ENCODE measurements at regions not wholly inside any gene's neighbourhood (a gene's known extent, or its start where the extent isn't known, plus 50 kb on each side); places are given as distances from the start of the nearest gene placed in this dataset.

DNA sequence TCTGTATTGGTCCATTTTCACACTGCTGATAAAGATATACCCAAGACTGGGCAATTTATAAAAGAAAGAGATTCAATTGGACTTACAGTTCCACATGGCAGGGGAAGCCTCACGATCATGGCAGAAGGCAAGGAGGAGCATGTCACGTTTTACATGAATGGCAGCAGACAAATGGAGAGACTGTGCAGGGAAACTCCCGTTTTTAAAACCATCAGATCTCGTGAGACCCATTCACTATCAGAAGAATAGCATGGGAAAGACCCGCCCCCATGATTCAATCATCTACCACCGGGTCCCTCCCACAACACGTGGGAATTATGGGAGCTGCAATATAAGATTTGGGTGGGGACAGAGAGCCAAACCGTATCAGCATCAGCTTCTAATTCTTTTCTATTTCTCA is 217.0 kb downstream of the ANAPC1 start:
- CTCF ChIA-PET = interaction anchor here (2.0 to 2.1 kb wide), 2 partner anchors 9 to 550 kb away, joined by 7 read pairs; no protein-coding TSS in a partner anchor
- no peak overlapping the region for H3K27ac ChIP-seq (ENCODE audit: low read depth, low read length)
- H3K27me3 ChIP-seq (ENCODE audit: control insufficient read depth, insufficient read depth, low read length) = no peaks in the 10 kb centered on the region
- POLR2A ChIA-PET = no interaction called here
- no peak for DNase-seq (ENCODE audit: low read depth, low spot score)
- H3K4me3 ChIP-seq (ENCODE audit: low read depth, low read length) = no peak overlapping the region
- no peaks in the 10 kb centered on the region; the same call in 1 of the 2 replicates for H3K9me3 ChIP-seq (ENCODE audit: control insufficient read depth, insufficient read depth, low read length)
- TF ChIP-seq, protein P1, sequence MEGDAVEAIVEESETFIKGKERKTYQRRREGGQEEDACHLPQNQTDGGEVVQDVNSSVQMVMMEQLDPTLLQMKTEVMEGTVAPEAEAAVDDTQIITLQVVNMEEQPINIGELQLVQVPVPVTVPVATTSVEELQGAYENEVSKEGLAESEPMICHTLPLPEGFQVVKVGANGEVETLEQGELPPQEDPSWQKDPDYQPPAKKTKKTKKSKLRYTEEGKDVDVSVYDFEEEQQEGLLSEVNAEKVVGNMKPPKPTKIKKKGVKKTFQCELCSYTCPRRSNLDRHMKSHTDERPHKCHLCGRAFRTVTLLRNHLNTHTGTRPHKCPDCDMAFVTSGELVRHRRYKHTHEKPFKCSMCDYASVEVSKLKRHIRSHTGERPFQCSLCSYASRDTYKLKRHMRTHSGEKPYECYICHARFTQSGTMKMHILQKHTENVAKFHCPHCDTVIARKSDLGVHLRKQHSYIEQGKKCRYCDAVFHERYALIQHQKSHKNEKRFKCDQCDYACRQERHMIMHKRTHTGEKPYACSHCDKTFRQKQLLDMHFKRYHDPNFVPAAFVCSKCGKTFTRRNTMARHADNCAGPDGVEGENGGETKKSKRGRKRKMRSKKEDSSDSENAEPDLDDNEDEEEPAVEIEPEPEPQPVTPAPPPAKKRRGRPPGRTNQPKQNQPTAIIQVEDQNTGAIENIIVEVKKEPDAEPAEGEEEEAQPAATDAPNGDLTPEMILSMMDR (IDR thresholded peaks at IDR 0.05; ENCODE audit: low read depth, low read length) = no peak

DNA sequence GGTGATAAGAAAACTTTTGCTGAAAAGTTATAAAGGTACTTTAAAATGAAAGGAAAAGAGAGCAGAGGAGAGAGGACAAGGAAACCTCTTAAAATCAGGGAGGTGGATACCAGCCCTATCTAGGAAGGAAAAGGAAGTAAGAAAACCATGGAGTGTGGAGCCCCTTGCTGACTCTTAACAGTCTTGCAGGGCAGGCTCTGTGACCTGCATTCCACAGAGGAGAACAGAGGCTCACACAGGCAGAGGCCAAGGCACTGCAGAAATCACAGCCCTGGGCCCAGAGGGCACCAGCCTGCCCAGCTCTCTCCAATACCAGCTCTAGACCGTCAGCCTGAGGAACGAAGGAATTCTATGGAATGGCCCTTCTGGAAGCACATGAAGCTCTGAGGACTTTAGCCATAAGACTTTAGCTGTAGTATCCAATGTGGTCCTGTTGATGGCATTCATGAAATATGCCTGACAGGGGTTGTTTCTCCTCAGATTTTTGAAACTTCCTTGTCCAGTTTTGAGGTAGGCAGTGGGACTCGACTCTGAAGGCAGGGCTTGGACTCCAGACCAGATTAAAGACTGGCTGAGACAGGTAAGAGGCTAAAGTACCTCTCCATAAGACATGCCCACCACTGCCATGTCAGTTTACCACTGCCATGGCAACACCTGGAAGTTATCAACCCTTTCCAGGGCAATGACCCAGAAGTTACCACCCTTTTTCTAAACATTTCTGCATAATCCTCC is 216.3 kb downstream of the ANAPC1 start:
- H3K4me3 ChIP-seq (ENCODE audit: low read depth, low read length) = no peak overlapping the region
- TF ChIP-seq, protein P1 (IDR thresholded peaks at IDR 0.05; ENCODE audit: low read depth, low read length) = peak; percentile 66
- ChIA-PET CTCF (interaction anchor here (0.7 to 2.1 kb wide), 3 partner anchors 9 to 684 kb away, joined by 3 to 7 read pairs (median 7); no protein-coding TSS in a partner anchor), POLR2A (interaction anchor here (0.7 kb wide), 1 partner anchor 301 kb away, joined by 3 read pairs; no protein-coding TSS in a partner anchor)
- no peak overlapping the region for H3K27ac ChIP-seq (ENCODE audit: low read depth, low read length)
- no peaks in the 10 kb centered on the region for H3K27me3 ChIP-seq (ENCODE audit: control insufficient read depth, insufficient read depth, low read length)
- no peak for DNase-seq (ENCODE audit: low read depth, low spot score)
- H3K9me3 ChIP-seq (ENCODE audit: control insufficient read depth, insufficient read depth, low read length) = no peaks in the 10 kb centered on the region; the same call in 1 of the 2 replicates

DNA sequence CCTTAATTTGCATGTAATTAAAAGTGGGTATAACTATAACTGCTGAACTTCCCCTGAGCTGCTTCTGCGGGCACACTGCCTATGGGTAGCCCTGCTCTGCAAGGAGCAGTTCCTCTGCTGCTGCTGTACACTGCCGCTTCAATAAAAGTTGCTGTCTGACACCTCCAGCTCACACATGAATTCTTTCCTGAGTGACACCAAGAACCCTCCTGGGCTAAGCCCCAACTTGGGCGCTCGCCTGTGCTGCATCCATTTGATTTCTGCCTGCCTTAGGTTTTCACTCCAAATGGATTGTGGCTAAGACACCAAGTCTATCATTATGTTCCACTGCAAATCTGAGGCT is 215.7 kb downstream of the ANAPC1 start:
- no peaks in the 10 kb centered on the region; the same call in 1 of the 2 replicates for H3K9me3 ChIP-seq (ENCODE audit: control insufficient read depth, insufficient read depth, low read length)
- POLR2A ChIA-PET = interaction anchor here (0.7 kb wide), 1 partner anchor 302 kb away, joined by 3 read pairs; no protein-coding TSS in a partner anchor
- H3K27ac ChIP-seq (ENCODE audit: low read depth, low read length) = no peak overlapping the region
- DNase-seq (ENCODE audit: low read depth, low spot score) = no peak
- CTCF ChIA-PET = interaction anchor here (0.7 to 2.1 kb wide), 3 partner anchors 8 to 684 kb away, joined by 3 to 7 read pairs (median 7); no protein-coding TSS in a partner anchor
- no peaks in the 10 kb centered on the region for H3K27me3 ChIP-seq (ENCODE audit: control insufficient read depth, insufficient read depth, low read length)
- no peak overlapping the region for H3K4me3 ChIP-seq (ENCODE audit: low read depth, low read length)
- TF ChIP-seq, protein P1 (IDR thresholded peaks at IDR 0.05; ENCODE audit: low read depth, low read length) = no peak

DNA sequence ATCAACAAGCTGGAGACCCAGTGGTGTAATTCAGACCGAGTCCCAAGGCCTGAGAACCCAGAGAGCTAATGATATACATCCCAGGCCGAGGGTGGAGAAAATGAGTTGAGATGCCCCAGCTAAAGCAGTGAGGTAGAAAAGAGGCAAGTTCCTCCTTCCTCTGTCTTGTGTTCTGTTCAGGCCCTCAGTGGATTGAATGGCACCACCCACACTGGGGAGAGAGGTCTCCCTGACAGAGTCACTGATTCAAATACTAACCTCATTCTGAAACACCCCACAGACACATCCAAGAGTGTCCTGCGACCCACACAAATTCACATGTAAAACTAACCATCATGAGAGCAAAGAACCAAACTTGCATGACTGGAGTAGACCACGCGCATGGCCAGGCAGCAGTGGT is 215.3 kb downstream of the ANAPC1 start:
- H3K9me3 ChIP-seq (ENCODE audit: control insufficient read depth, insufficient read depth, low read length) = no peaks in the 10 kb centered on the region; the same call in 1 of the 2 replicates
- H3K27me3 ChIP-seq (ENCODE audit: control insufficient read depth, insufficient read depth, low read length) = no peaks in the 10 kb centered on the region
- no peak for DNase-seq (ENCODE audit: low read depth, low spot score)
- H3K27ac ChIP-seq (ENCODE audit: low read depth, low read length) = no peak overlapping the region
- TF ChIP-seq, protein P1 (IDR thresholded peaks at IDR 0.05; ENCODE audit: low read depth, low read length) = no peak
- ChIA-PET POLR2A (interaction anchor here (0.8 kb wide), 1 partner anchor 26 kb away, joined by 3 read pairs; no protein-coding TSS in a partner anchor), CTCF (interaction anchor here (1.0 to 2.0 kb wide), 2 partner anchors 33 to 552 kb away, joined by 4 to 7 read pairs; no protein-coding TSS in a partner anchor)
- H3K4me3 ChIP-seq (ENCODE audit: low read depth, low read length) = no peak overlapping the region
